Liver (tissue), 8 donors: ENCODE measurements at regions not wholly inside any gene's neighbourhood (a gene's known extent, or its start where the extent isn't known, plus 50 kb on each side); places are given as distances from the start of the nearest gene placed in this dataset.

ENCODE experiments used
- DNase-seq: peaks from one replicate; pipeline ENCODE4 v3.0.0-alpha.2; 2017; ENCODE audit warnings: low spot score
- H3K27ac ChIP-seq, 2 donors: one replicate each; pipeline ENCODE4 v1.7.0; 2013; ENCODE audit warnings: inconsistent platforms in 2 of 2, low read length in 2 of 2, control low read depth in 1 of 2, low read depth in 1 of 2, mild to moderate bottlenecking in 1 of 2
- H3K27me3 ChIP-seq, 4 donors: one replicate each; pipeline versions ENCODE4 v1.6.1 to v1.7.0; 2013; ENCODE audit warnings: low read length in 3 of 4, inconsistent platforms in 1 of 4, mild to moderate bottlenecking in 1 of 4, moderate library complexity in 1 of 4; ENCODE audit not compliant: control insufficient read depth in 4 of 4, insufficient read depth in 4 of 4
- H3K36me3 ChIP-seq, 4 donors: one replicate each; pipeline versions ENCODE4 v1.6.1 to v1.7.0; 2013; ENCODE audit warnings: low read length in 3 of 4, mild to moderate bottlenecking in 3 of 4, low read depth in 1 of 4, moderate library complexity in 1 of 4; ENCODE audit not compliant: control insufficient read depth in 4 of 4, insufficient read depth in 3 of 4
- H3K4me1 ChIP-seq, 4 donors: one replicate each; pipeline versions ENCODE4 v1.6.1 to v1.7.0; 2013; ENCODE audit warnings: low read length in 3 of 4, mild to moderate bottlenecking in 3 of 4, moderate library complexity in 1 of 4; ENCODE audit not compliant: control insufficient read depth in 4 of 4, insufficient read depth in 4 of 4
- H3K4me3 ChIP-seq, 3 donors: one replicate each; pipeline versions ENCODE4 v1.6.1 to v1.7.0; 2013; ENCODE audit warnings: low read length in 3 of 3, control low read depth in 1 of 3, low read depth in 1 of 3, mild to moderate bottlenecking in 1 of 3
- H3K9ac ChIP-seq, 2 donors: one replicate each; pipeline ENCODE4 v1.7.0; 2013; ENCODE audit warnings: low read length in 2 of 2, mild to moderate bottlenecking in 2 of 2, moderate library complexity in 2 of 2, control low read depth in 1 of 2, low read depth in 1 of 2
- H3K9me3 ChIP-seq, 4 donors: one replicate each; pipeline versions ENCODE4 v1.6.1 to v1.7.0; 2013; ENCODE audit warnings: low read length in 3 of 4; ENCODE audit not compliant: control insufficient read depth in 4 of 4
- ATF3 ChIP-seq: IDR thresholded peaks from 2 replicates; pipeline ENCODE4 v1.6.1; 2016; ENCODE audit warnings: antibody characterized with exemption
- CTCF ChIP-seq: fragments of 150-350 bp; IDR thresholded peaks from 2 replicates; pipeline ENCODE4 v1.5.1; 2017; ENCODE audit warnings: improper control_type of control experiment, low read depth, low read length; ENCODE audit not compliant: missing input control
- EGR1 ChIP-seq, 2 donors: IDR thresholded peaks; 2 replicates each; pipeline ENCODE4 v1.6.1; 2016 to 2018; ENCODE audit warnings: antibody characterized with exemption in 2 of 2, low read depth in 2 of 2
- FOXA1 ChIP-seq: IDR thresholded peaks from 2 replicates; pipeline ENCODE4 v1.6.1; 2016; ENCODE audit warnings: antibody characterized with exemption
- FOXA2 ChIP-seq: IDR thresholded peaks from 2 replicates; pipeline ENCODE4 v1.6.1; 2016; ENCODE audit warnings: antibody characterized with exemption
- GABPA ChIP-seq, 2 donors: IDR thresholded peaks in 1 of 2; conservative IDR thresholded peaks in 1 of 2; 2 replicates each; pipeline ENCODE4 v1.6.1; 2016; ENCODE audit warnings: antibody characterized with exemption in 2 of 2, mild to moderate bottlenecking in 1 of 2, moderate library complexity in 1 of 2
- HNF4A ChIP-seq, 2 donors: conservative IDR thresholded peaks; 2 replicates each; pipeline ENCODE4 v1.6.1; 2016; ENCODE audit warnings: antibody characterized with exemption in 2 of 2, mild to moderate bottlenecking in 2 of 2
- HNF4G ChIP-seq: IDR thresholded peaks from 2 replicates; pipeline ENCODE4 v1.6.1; 2016; ENCODE audit warnings: antibody characterized with exemption
- NR2F2 ChIP-seq: IDR thresholded peaks from 2 replicates; pipeline ENCODE4 v1.6.1; 2016; ENCODE audit warnings: antibody characterized with exemption
- REST ChIP-seq: IDR thresholded peaks from 2 replicates; pipeline ENCODE4 v1.6.1; 2016; ENCODE audit warnings: antibody characterized with exemption, mild to moderate bottlenecking
- SP1 ChIP-seq: IDR thresholded peaks from 2 replicates; pipeline ENCODE4 v1.6.1; 2018; ENCODE audit warnings: antibody characterized with exemption, mild to moderate bottlenecking
- TAF1 ChIP-seq: conservative IDR thresholded peaks from 2 replicates; pipeline ENCODE4 v1.6.1; 2016; ENCODE audit warnings: antibody characterized with exemption, mild to moderate bottlenecking
- YY1 ChIP-seq: IDR thresholded peaks from 2 replicates; pipeline ENCODE4 v1.6.1; 2016; ENCODE audit warnings: antibody characterized with exemption, mild to moderate bottlenecking
- WGBS: extraction: QIAGEN DNeasy Blood & Tissue Kit; methylation state at CpG from one replicate; pipeline ENCODE4 v1.1.7; 2013; 5-methylcytosine and 5-hydroxymethylcytosine counted together
- TF ChIP-seq, protein P1 (sequence below): IDR thresholded peaks from 2 replicates; pipeline ENCODE4 v1.6.1; 2016; ENCODE audit warnings: antibody characterized with exemption
- TF ChIP-seq, protein P2 (sequence below): IDR thresholded peaks from 2 replicates; pipeline ENCODE4 v1.6.1; 2016; ENCODE audit warnings: antibody characterized with exemption
- donor health status: healthy.
- donor health status: healthy.
- donor health status: healthy.
- donor health status: healthy.
- donor health status: healthy.

DNA sequence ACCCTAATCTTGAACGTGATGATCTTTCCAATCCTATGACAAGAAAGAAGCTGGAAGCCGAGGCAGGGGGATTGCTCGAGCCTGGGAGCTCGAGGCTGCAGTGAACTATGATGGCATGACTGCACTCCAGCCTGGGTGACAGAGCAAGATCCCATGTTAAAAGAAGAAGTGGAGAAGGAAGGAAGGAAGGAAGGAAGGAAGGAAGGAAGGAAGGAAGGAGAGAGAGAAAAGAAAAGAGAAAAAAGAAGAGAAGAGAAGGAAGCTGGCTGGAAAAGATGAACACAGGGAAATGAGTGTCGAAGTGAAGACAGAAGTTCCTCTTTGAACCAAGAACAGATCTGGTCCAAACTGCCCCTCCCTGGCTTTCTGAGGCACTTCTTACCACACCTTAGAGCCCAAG is 100.5 kb upstream of the PRNP start (continued):
- no peak for TF ChIP-seq REST
- TF ChIP-seq TAF1, result no peak
- no peak for TF ChIP-seq EGR1 (IDR thresholded peaks at IDR 0.05; ENCODE audit: low read depth in 2 of 2)
- no peak for TF ChIP-seq FOXA2
- no peak for TF ChIP-seq CTCF
- no peak for TF ChIP-seq GABPA (IDR thresholded peaks at IDR 0.05 in 1 of 2, conservative IDR thresholded peaks at IDR 0.05 in 1 of 2)

- Histone ChIP-seq H3K9me3 (no peaks in the 10 kb centered on the region), H3K4me3 (no peak overlapping the region), H3K27ac (no peak overlapping the region), H3K27me3 (peaks cover 0 to 4% (median 0%) of the 10 kb centered on the region in 4 donors), H3K9ac (no peak overlapping the region), H3K4me1 (no peaks in the 10 kb centered on the region), H3K36me3 (no peaks in the 10 kb centered on the region)
- WGBS, result 82% methylated on average over 3 of the region's 3 CpGs
- DNase-seq, result no peak
- no peak for TF ChIP-seq TAF1
Observed at GRCh38 chr20:4585104-4585753, 101.0 kb upstream of the PRNP start.

DNA sequence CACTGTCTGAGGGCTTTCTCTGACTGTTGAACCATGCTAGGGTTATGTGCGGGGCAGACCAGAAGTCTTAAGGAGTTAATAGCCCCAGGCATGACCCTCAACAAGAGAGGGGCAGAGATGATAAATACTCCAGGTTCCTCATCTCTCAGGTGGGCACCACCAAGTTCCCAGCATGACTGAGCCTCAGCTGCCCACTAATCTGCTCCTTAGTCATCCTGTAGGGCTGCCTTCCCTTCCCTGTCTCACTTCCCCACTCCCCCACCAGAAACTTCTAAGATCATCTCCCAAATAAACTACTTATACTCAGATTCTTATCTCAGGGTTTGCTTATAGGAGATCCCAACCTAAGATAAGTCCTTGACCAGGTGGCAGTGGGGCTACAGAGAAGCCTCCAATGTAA is 101.7 kb upstream of the PRNP start:
- Histone ChIP-seq H3K36me3 (no peaks in the 10 kb centered on the region), H3K9ac (no peak overlapping the region), H3K27ac (no peak overlapping the region), H3K4me3 (no peak overlapping the region), H3K27me3 (peaks cover 0 to 4% (median 0%) of the 10 kb centered on the region in 4 donors), H3K9me3 (no peaks in the 10 kb centered on the region), H3K4me1 (no peaks in the 10 kb centered on the region)
- WGBS, result 88% methylated on average over 1 of the region's 1 CpG
- DNase-seq, result no peak
- TF ChIP-seq CTCF (no peak), HNF4A (conservative IDR thresholded peaks at IDR 0.05) (no peak), HNF4G (no peak), YY1 (no peak), EGR1 (IDR thresholded peaks at IDR 0.05; ENCODE audit: low read depth in 2 of 2) (no peak), FOXA1 (no peak), TAF1 (no peak), ATF3 (no peak), GABPA (IDR thresholded peaks at IDR 0.05 in 1 of 2, conservative IDR thresholded peaks at IDR 0.05 in 1 of 2) (no peak), NR2F2 (no peak), REST (no peak), SP1 (no peak)
- TF ChIP-seq, protein P1, sequence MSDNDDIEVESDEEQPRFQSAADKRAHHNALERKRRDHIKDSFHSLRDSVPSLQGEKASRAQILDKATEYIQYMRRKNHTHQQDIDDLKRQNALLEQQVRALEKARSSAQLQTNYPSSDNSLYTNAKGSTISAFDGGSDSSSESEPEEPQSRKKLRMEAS, result no peak
- TF ChIP-seq, protein P2, sequence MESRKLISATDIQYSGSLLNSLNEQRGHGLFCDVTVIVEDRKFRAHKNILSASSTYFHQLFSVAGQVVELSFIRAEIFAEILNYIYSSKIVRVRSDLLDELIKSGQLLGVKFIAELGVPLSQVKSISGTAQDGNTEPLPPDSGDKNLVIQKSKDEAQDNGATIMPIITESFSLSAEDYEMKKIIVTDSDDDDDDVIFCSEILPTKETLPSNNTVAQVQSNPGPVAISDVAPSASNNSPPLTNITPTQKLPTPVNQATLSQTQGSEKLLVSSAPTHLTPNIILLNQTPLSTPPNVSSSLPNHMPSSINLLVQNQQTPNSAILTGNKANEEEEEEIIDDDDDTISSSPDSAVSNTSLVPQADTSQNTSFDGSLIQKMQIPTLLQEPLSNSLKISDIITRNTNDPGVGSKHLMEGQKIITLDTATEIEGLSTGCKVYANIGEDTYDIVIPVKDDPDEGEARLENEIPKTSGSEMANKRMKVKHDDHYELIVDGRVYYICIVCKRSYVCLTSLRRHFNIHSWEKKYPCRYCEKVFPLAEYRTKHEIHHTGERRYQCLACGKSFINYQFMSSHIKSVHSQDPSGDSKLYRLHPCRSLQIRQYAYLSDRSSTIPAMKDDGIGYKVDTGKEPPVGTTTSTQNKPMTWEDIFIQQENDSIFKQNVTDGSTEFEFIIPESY, result no peak
